ENCODE measurements at regions not wholly inside any gene's neighbourhood (a gene's known extent, or its start where the extent isn't known, plus 50 kb on each side); places are given as distances from the start of the nearest gene placed in this dataset.
A peak's percentile ranks its signal among the peaks of the same experiment; 100 is the strongest.

DNA sequence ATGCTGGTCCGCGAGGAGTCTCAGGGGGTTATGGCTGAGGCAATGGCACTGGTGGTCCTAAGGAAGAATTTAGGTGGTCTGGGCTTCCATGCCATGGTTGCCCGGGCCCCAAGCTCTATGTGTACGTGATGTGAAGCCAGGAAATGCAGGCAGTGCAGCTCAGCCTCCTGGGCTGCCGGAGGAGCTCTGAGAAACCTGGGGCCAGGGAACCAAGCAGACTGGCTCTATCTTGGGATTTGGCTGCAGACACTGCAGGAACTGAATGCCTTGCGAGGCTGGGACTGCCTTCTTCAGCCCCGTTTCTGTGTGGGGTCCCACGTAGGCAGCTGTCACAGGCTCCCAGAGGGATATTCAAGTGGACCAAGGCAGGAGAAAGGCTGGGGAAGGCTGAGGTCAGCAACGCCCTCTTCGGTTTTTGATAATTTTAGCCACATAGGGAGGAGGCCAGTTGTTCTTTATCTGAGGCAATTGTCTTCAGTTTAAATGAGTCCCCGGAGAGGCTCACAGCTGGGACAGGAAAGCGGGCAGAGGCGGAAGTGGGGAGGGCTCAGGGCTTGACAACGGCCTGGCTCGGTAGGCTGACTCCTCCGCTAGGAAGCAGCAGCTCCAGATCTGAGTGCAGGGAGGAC lies 77.7 kb downstream of the RHOB start (continued):
- TF ChIP-seq ARID1B (IDR thresholded peaks at IDR 0.05) (peak; percentile 37; the same call in 1 of the 2 replicates), TCF3 (CRISPR knock-in tag; IDR thresholded peaks at IDR 0.05) (peak; percentile 21; the same call in 1 of the 2 replicates)

DNA sequence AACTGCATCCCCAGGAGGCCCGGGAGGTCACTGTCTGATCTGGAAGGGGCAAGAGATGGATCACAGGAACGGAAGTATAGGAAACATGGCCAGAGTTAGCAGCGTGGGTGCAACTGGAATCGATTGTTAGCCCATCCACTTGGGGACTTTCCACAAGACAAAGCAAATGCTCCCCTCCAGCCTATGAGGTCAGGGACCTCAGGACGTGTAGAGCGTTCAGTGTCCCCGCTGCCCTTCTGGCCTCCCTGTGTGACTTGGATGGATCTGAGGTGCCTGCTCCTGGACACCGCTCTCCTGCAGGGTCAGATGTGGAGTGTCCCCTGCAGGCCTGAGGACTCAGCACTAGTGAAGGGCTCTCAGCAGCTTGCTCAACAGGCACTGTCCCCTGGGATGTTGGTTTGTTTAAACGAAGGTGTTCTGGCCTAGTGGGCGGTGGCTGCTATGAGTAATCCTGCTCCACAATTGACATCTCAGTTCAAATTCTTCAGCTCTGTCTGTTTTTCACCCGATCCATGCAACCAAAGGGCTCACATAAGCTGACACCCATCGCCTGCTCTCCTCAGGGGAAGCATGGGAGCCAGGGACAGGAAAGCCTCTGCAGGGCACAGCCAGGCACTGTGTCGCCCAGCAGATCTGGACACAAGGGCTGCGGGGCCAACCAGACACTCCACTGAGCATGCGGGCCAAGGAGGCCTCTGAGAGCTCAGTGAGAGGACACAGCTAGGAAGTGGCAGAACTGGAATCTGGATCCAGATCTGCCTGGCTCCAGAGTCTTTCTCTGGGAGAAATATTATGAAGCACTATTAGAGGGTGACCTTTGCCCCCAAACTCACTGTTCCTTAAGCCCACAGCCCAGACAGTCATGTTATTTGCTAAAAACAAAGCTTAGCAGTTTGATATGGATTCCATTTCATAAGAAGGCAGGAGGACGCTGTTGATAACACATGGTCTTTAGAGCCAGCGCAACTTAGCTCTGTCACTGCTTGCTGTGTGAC lies 78.5 kb downstream of the RHOB start:
- Histone ChIP-seq H4K20me1 (replicated peaks; ENCODE audit: control insufficient read depth, insufficient read depth, low read length) (no peaks in the 10 kb centered on the region), H3K27ac (ENCODE audit: extremely low read depth, low read depth, low read length) (peak overlapping the region; percentile 43; the same call in 2 of the 3 replicates), H3K27me3 (ENCODE audit: control insufficient read depth in 2 of 2, insufficient read depth in 2 of 2, low read length in 2 of 2) (peaks cover 0 to 27% of the 10 kb centered on the region in 2 experiments; a peak in 2 of 5 replicates), H3K4me3 (no peak overlapping the region), H3K79me2 (ENCODE audit: control insufficient read depth, insufficient read depth, low read length) (no peaks in the 10 kb centered on the region), H3K9me1 (ENCODE audit: control insufficient read depth, insufficient read depth, low read length) (no peaks in the 10 kb centered on the region), H3K4me2 (ENCODE audit: insufficient read depth, low read length) (peak overlapping the region; percentile 76), H3K36me3 (ENCODE audit: control insufficient read depth, insufficient read depth, low read length) (no peaks in the 10 kb centered on the region), H2AFZ (ENCODE audit: low read depth, low read length) (peak overlapping the region; percentile 88), H3K9me3 (replicated peaks; ENCODE audit: control insufficient read depth, insufficient read depth, low read depth, low read length) (no peaks in the 10 kb centered on the region), H3K9ac (ENCODE audit: insufficient read depth in 1 of 2, low read depth in 2 of 2, low read length in 2 of 2) (peak overlapping the region; percentile 40 to 84), H3K4me1 (replicated peaks in 1 of 2; ENCODE audit: control insufficient read depth in 2 of 2, insufficient read depth in 2 of 2, low read length in 2 of 2) (peaks cover 17 to 18% of the 10 kb centered on the region in 2 experiments)
- WGBS (ENCODE audit: insufficient coverage, low coverage, missing lambda C conversion rate): 41% methylated on average over 15 of the region's 17 CpGs
- ATAC-seq (peak; percentile 74), DNase-seq (ENCODE audit: extremely low read depth in 1 of 4, low spot score in 3 of 4) (peak in 3 of 4 experiments; percentile 28 to 50 (median 30)), FAIRE-seq (peak; percentile 40)
- CTCF ChIA-PET (ENCODE audit: low intra/inter-chr PET ratio): no interaction called here
- POLR2A ChIA-PET: interaction anchor here (0.6 to 1.5 kb wide), 4 partner anchors 10 to 69 kb away, joined by 3 to 6 read pairs (median 3); no protein-coding TSS in a partner anchor
- intact Hi-C loops (cut with micrococcal nuclease) (no loop called here), in situ Hi-C loops (cut with MboI) (no loop called here)
- BruUV-seq (replicated peaks): no TSS peak
- no peak for TF ChIP-seq MYNN (IDR thresholded peaks at IDR 0.05)
- TF ChIP-seq MYNN (CRISPR knock-in tag; IDR thresholded peaks at IDR 0.05): no peak
- no peak for TF ChIP-seq MTA2 (IDR thresholded peaks at IDR 0.05; ENCODE audit: low read depth)
- no peak for TF ChIP-seq CC2D1A (IDR thresholded peaks at IDR 0.05)
- TF ChIP-seq DMBX1 (CRISPR knock-in tag; IDR thresholded peaks at IDR 0.05; ENCODE audit: borderline replicate concordance): peak; percentile 4; the same call in 1 of the 2 replicates
- no peak for TF ChIP-seq E2F3 (CRISPR knock-in tag; IDR thresholded peaks at IDR 0.05)
